ENCODE measurements at regions not wholly inside any gene's neighbourhood (a gene's known extent, or its start where the extent isn't known, plus 50 kb on each side); places are given as distances from the start of the nearest gene placed in this dataset.

DNA sequence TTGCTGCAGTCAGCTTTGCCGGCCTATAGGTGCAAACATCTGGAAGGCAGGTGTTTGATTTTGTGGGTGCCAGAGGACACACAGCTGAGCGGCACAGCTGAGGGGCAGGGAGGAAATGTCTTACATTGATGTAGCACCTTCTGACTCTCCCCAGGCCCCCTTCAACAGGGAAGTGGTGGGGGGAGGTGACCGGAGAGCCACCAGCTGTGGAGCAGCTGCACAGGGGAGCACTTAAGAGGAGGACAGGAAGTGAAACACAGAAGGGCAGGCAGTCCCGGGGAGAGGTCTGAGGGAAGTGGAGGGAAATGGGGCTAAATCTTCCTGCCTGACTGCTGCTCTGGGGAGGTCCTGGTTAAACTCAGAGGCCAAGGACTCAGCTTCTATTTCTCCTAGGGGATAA lies 409.1 kb downstream of the TNS1 start:
- TF ChIP-seq, protein P1, sequence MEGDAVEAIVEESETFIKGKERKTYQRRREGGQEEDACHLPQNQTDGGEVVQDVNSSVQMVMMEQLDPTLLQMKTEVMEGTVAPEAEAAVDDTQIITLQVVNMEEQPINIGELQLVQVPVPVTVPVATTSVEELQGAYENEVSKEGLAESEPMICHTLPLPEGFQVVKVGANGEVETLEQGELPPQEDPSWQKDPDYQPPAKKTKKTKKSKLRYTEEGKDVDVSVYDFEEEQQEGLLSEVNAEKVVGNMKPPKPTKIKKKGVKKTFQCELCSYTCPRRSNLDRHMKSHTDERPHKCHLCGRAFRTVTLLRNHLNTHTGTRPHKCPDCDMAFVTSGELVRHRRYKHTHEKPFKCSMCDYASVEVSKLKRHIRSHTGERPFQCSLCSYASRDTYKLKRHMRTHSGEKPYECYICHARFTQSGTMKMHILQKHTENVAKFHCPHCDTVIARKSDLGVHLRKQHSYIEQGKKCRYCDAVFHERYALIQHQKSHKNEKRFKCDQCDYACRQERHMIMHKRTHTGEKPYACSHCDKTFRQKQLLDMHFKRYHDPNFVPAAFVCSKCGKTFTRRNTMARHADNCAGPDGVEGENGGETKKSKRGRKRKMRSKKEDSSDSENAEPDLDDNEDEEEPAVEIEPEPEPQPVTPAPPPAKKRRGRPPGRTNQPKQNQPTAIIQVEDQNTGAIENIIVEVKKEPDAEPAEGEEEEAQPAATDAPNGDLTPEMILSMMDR (IDR thresholded peaks at IDR 0.05) = no peak
- no peak for TF ChIP-seq POLR2AphosphoS5 (IDR thresholded peaks at IDR 0.05)

All from prostate gland (tissue), 2 donors.